EH (cell line): ENCODE measurements at regions not wholly inside any gene's neighbourhood (a gene's known extent, or its start where the extent isn't known, plus 50 kb on each side); places are given as distances from the start of the nearest gene placed in this dataset.
A peak's percentile ranks its signal among the peaks of the same experiment; 100 is the strongest.

Source experiments
- DNase-seq: peaks from one replicate; pipeline ENCODE4 v3.0.0-alpha.2; 2015; ENCODE audit warnings: low read depth

DNA sequence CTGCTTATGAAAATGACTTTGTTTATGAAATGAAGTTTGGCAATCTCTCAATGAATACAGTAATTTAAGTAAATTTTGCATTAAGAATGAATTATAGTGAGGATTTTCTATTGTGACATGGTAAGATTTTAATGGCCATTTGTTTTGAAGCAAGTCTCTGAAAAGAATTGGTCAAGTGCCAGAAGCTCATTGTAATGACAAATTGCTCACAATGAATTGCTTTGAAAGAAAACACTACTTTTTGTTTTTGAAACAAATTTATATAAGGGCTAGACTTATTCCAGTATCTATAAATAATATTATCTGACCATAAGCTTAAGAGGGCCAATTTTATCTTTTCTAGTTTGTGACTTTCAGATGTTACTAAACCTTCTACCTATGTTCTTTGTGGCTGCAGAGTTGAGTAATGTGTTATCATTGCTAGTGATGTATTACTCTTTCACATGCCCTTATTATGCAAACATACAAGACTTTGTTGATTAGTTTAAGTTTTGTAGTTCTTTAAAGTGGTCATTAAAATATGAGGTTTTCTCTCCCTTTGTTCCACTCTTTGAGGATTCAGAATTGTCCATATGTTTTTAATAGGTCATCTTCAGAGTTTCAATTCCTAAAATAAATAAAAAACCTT, 93.0 kb upstream of the ZNF608 start:
- DNase-seq = no peak

DNA sequence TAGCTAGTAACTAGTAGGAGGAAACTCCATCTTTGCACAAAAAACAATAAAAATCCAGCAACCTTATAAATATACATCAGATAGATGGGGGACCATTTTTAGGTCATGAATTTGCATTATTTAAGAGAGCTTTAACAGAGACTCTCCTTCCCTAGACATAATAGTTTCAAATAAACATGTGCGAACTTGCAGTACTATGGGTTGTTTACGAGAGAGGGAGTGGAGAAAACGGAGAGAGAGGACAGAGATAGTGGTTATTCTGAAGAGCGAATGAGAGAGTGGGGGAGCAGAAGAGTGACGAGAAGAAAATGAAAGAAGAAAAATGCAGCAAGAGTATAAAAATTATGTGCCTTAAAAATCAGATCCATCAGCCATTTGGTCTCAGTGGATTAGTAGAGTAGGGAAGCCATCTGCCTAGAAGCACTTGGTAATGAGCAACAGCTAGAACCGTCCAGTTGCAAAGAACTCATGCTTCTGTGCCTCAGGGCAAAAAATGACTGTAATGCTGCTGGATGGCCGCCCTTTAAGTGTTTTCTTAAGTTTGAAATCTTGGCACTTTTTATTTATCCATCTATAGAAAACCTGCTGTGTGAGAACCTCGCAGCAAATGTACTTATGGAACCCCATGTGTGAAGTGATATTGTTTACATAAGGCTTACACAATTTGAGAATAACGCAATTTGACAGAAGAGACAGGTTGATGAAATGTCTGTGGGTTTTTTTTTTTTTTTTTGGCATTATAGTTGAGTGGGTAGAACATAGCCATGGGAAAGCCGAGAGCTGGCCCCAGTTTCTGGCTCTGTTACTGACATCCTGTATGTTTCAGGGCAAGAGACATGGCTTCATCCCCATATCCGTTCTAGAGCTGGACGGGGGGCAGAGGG, 95.6 kb upstream of the ZNF608 start:
- peak; percentile 32 for DNase-seq

- no peak for DNase-seq
These were observed 96.5 kb upstream of the ZNF608 start for GRCh38 chr5:124842725-124843595.

DNA sequence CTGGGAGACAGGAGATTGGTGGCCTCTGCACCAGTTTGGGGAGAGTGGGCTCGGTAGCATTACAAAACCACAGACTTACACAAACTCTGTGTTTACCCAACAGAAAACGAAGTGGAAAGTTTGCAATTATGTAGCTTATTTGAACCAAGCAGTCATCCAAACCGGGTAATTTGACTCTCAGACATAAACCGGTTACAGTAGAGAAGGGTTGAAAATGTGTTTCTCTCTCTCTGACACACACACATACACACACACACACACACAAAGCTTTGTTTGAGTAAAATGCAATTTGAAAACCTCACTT, 97.1 kb upstream of the ZNF608 start:
- no peak for DNase-seq

DNA sequence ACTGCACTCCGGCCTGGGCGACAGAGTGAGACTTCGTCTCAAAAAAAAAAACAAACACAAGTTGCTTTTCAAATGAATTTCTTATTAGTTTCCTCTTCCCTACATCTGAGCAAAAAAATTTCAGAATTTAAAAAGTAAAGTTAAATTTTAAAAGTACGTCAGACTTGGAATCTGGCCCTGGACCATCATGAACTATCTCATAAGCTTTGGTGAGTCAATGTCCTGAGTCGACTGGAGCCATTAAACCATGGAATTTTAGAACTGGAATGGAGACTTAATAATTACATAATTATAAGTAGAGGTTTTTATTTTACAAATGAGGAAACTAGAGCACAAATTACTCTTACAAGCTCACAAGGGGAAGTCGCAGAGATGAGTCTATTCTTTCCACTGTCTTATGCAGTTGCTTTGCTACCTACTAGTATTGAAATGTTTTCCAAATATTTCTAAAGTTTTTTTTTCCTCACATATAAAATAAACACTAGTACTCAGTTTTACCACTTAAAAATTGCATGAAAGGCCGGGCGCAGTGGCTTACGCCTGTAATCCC, 98.0 kb upstream of the ZNF608 start:
- no peak for DNase-seq

DNA sequence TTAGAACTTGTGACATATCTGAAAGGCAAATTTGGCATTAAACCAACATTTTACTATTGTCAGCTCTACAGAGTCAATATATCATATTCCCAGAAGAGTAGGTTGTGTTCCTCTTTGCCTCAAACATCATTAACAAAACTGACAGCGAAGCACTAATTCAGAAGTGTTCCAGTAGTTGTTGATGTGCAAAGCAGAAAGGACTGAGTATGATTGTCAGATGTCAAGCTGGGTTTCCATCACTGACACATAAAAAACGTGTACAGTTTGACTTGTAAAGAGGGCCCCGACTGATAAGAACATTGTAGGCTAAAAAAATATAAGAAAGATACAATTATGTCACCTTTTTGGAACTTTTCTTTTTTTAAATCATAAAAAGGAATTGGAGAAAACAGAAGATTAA, 101.5 kb upstream of the ZNF608 start:
- DNase-seq = no peak

- DNase-seq = no peak
These were observed 103.3 kb upstream of the ZNF608 start for GRCh38 chr5:124849774-124850173.

DNA sequence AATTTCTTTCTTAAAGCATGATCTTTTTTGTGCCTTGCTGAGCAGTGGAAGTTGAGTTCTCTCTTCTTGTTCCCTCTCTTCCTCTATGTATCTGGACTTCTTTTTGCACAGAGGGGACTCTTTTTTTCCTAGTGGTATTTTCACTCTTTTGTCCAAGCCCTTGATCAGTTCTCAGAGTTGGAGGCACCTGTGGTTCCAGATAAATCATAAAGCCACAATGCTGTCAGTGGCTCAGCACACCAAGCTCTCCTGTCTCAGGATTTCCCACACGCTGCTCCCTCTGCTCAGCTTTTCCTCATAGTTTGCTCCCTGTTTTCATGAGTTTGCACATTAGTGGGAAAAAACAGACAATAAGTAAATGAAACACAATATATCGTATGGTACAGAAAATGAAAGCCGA, 110.3 kb upstream of the ZNF608 start:
- DNase-seq = no peak

GRCh38 chr5:124858612-124859011, 112.2 kb upstream of the ZNF608 start:
- no peak for DNase-seq

- peak; percentile 23 for DNase-seq
These were observed 112.6 kb upstream of the ZNF608 start for GRCh38 chr5:124859027-124859426.

DNA sequence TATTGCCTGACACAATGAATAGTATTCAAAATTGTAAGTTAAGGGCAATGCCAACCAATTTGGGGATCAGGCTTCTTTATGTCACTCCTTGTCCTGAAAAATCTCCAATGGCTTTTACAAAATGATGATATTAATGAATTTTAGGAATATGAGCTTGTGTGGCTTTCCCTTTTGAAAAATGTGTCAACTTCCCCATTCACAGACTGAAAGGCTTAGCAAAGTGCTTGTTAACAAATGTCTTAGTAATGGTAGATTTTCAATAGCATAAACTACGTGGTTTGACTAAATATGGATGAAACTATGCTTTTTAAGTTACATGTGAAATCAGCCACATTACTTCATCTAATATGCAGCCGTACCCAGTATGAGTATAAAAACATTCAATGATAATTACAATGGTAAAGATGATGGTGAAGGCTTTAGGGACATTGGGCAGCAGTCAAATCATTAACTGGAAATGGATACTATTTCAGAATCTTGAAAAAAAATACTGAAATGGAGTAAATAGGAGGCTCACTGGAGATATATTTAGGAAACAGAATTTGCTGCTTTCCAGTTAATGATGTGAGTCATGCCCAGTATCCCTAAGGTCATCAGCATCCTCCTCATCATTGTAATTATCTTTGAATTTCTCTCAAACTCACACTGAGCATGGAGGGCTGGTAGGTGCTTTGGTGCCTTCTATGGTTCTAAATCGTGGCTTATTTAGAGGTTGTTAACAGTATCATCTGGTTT, 113.3 kb upstream of the ZNF608 start:
- peak; percentile 22 for DNase-seq

DNA sequence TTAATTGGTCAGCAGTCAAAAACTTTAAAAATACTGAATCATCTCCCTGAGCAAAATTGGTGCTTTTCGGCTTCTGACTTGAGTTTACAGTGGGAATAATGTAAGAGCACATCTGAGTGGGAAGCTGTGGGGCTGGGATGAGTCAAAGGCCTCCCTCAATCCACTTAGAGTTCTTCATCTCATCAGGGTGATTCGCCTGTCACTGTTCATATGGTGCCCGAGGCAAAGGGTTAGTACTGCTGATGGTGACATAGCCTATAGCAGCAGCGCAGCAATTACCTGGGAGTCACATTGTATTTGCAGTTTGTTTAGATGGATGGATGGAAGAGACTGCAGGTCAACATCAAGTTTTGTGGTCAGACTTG, 113.8 kb upstream of the ZNF608 start:
- DNase-seq = peak; percentile 29

- DNase-seq = no peak
These were observed 118.6 kb upstream of the ZNF608 start for GRCh38 chr5:124865066-124865465.

GRCh38 chr5:124865603-124866354, 119.3 kb upstream of the ZNF608 start:
- DNase-seq = no peak

DNA sequence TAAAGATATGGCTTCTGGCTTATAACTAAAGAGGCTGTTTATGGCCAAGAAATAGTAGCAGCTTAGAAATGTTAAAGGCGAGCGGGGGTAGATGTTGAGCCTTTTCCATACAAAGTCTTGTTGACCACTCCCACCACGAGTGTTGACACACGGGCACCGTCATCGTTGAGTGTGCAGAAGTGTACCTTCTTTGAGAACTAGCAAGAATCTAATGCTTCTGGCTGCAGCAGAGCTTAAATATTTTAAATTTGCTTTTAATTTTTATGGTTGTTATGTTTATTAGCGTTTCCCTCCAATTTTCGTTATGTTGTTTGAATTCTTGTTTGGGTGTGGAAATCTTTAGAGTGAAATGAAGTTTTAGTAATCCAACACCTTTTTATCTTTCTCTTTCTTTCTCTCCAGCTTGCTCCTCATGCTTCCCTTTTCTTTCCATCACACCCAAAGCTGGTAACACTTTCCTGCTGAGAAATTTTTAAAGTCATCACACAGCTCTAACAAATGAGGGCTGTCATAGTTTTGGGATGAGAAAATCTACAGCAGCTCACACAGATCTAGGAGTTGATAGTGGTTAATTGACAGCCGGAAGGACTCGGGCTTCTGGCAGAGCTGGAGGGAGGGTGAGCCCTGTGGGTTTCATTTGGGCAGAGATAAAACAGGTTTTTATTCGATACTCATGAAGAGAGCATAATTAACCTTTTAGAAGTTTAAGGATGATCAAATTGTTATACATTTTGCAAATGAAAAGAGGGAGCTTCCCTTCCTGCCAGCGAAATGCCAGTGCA, 120.1 kb upstream of the ZNF608 start:
- DNase-seq = peak; percentile 42

DNA sequence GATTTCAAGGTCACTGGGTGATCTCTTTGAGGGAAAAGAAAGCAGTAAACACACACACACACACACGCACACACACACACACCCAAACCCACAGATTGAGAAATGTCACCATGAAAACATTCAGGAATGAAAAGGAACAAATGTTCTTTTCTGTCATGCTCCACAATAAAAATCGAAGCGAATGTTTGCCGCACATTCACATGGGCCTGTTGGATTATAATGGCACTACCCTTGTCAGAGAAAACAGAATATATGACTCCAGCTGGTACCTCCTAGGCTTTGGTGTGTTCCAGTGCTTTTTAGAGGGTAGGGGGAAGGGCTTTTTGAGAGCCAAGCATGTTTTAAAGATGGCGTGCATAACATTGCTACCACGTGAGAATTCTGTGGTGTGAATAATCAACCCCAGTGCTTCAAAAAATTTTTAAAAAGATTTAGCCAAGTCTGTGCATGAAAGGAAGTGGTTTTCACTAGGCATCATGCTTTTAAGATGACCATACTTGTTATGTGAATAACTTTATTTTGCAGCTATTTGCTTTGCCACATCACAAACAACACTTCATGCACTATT, 120.8 kb upstream of the ZNF608 start:
- peak; percentile 81 for DNase-seq

DNA sequence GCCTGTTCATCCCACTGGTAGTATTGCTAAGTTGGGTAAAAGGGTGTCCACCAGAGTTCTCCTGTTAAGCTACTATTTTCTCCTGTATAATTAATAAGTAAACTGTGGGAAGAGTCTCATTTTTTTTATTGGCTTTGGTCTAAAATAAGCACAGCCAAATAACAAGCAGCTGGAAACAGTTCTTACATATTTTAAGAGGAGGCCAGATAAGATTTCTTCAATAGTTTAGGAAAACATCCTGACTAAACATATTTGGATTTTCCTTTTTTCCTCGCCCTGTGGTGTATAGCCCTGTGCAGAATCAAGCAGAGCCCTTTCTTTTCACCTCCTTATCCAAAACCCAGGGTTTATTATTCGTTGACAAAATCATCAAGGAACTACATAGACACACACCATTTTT, 122.2 kb upstream of the ZNF608 start:
- DNase-seq = peak; percentile 10

DNA sequence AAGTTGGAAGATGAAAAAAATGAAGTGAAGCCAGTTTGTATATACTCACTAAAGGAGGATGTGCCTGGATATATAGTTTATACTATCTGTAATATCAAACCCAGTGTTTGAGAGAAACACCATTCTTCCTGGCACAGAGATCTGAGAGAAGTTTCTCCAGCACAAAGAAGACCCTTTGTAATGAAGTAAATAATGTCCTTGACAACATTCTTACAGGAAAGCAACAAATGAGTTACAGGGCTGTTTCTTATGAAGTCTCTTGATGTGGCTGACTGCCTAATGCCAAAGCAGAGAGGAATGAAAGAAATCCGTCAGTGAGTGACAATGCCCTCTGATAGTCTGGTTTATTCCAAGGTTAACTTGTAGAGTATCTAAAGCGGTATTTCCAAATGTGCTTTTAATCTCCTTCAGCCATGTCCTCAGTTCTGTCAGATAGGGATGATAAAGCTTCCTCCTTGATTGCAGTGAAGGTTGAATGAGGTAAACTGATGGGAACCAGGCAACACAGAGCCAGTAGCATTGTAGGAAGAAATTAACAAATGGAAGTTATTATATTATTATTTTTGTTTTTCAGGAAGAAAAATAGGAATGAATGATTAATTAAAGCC, 123.1 kb upstream of the ZNF608 start:
- no peak for DNase-seq

GRCh38 chr5:124870070-124870469, 123.6 kb upstream of the ZNF608 start:
- peak; percentile 6 for DNase-seq

DNA sequence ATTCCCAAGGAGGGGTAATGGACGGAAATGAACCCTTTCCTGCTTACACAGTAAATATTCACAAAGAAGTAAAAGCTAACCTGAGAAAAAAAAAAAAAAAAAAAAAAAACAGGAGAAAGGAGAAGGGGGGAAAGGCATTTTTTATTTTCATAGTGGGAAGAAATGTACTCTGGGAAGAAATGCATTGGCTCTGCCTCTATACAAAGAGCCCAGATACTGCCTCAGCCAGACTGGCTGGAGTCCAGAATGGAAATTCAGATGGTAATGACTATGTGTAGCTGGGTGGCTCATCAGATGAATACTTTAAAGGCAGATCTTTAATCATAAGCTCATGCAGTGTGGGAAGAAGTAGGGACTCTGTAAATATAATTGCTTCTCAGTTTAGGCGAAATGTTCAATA, 124.9 kb upstream of the ZNF608 start:
- peak; percentile 35 for DNase-seq
